ENCODE measurements at regions not wholly inside any gene's neighbourhood (a gene's known extent, or its start where the extent isn't known, plus 50 kb on each side); places are given as distances from the start of the nearest gene placed in this dataset.

DNA sequence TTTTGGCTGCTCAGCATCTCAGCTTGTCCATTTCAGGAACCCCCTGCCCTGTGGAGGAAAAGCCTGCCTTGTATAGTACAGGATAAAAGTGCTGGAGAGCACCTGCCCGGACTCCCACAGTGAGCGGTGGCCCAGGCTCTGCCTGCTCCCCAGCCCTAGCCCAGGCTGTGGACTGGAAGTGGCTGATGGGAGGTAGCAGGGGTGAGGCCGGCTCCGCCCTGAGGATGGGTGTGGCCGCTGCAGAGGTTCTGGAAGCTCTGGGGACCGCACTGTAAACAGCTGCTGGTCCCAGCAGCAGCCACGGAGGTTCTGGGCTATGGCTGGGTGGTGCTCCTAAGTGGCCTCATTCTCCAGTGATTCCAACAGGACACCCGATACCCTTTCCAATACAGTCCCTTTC lies 56.6 kb upstream of the HELT start:
- Histone ChIP-seq H3K4me3 (ENCODE audit: extremely low read depth in 1 of 4, insufficient read depth in 2 of 4, low read depth in 3 of 4, low read length in 4 of 4) (no peak overlapping the region), H3K27ac (ENCODE audit: low read depth, low read length) (no peak overlapping the region), H3K14ac (ENCODE audit: insufficient read length) (no peak overlapping the region), H3K79me1 (ENCODE audit: low read depth, low read length) (no peaks in the 10 kb centered on the region), H2BK12ac (ENCODE audit: low read depth, low read length) (no peak overlapping the region), H2BK5ac (ENCODE audit: low read depth, low read length) (no peak overlapping the region), H4K8ac (ENCODE audit: extremely low read depth, insufficient read depth, low read length) (no peak overlapping the region), H3K18ac (ENCODE audit: extremely low read depth, low read length) (no peak overlapping the region), H3K27me3 (replicated peaks in 1 of 4; ENCODE audit: control insufficient read depth in 3 of 4, extremely low read depth in 1 of 4, insufficient read depth in 3 of 4, low read length in 3 of 4) (no peaks in the 10 kb centered on the region), H2AFZ (ENCODE audit: low read length) (no peak overlapping the region), H4K91ac (replicated peaks; ENCODE audit: insufficient read length, low read length) (no peak overlapping the region), H3K23me2 (ENCODE audit: low read depth, low read length) (no peaks in the 10 kb centered on the region), H2BK120ac (replicated peaks; ENCODE audit: low read depth, low read length) (no peak overlapping the region), H3K9ac (replicated peaks in 1 of 4; ENCODE audit: extremely low read depth in 1 of 4, low read depth in 3 of 4, low read length in 3 of 4) (no peak overlapping the region), H3K4me1 (replicated peaks in 1 of 4; ENCODE audit: control insufficient read depth in 3 of 4, insufficient read depth in 4 of 4, low read length in 3 of 4) (no peaks in the 10 kb centered on the region; a peak in 1 of 7 replicates), H4K20me1 (replicated peaks in 1 of 2; ENCODE audit: control insufficient read depth in 1 of 2, insufficient read depth in 2 of 2, low read length in 2 of 2) (no peaks in the 10 kb centered on the region), H3K36me3 (ENCODE audit: control insufficient read depth in 2 of 4, insufficient read depth in 4 of 4, low read length in 3 of 4) (no peaks in the 10 kb centered on the region), H3K9me3 (ENCODE audit: insufficient read depth in 2 of 2, low read depth in 1 of 2, low read length in 1 of 2) (peaks cover 0 to 9% of the 10 kb centered on the region in 2 experiments; a peak in 1 of 4 replicates), H2BK15ac (ENCODE audit: low read length) (no peak overlapping the region), H3K4me2 (ENCODE audit: insufficient read depth in 1 of 2, low read depth in 2 of 2, low read length in 2 of 2) (no peak overlapping the region), H2AK5ac (ENCODE audit: low read depth, low read length) (no peak overlapping the region), H3K4ac (replicated peaks; ENCODE audit: insufficient read length, low read depth, low read length) (no peak overlapping the region), H3K79me2 (ENCODE audit: control insufficient read depth in 1 of 2, insufficient read depth in 2 of 2, low read length in 2 of 2) (no peaks in the 10 kb centered on the region), H4K5ac (ENCODE audit: insufficient read length, low read depth, low read length) (no peak overlapping the region), H3K56ac (replicated peaks; ENCODE audit: insufficient read length, low read depth, low read length) (no peak overlapping the region), H2BK20ac (ENCODE audit: low read length) (no peak overlapping the region), H3K23ac (ENCODE audit: insufficient read length) (no peak overlapping the region)
- POLR2A ChIA-PET (ENCODE audit: partially characterized antibody), result no interaction called here
- WGBS, 2 experiments (ENCODE audit: extremely low coverage in 1 of 2, insufficient coverage in 1 of 2, insufficient read length in 1 of 2, insufficient replicate concordance in 2 of 2, low coverage in 1 of 2, low lambda C conversion rate in 2 of 2, missing lambda C conversion rate in 1 of 2), result 80% methylated on average over 8 of the region's 8 CpGs; no CpG with 5 or more reads in 1 of the 2 experiments
- DNase-seq (ENCODE audit: low read depth in 1 of 2, low spot score in 2 of 2) (no peak), FAIRE-seq (no peak)
- CTCF ChIA-PET (ENCODE audit: partially characterized antibody), result interaction anchor here (1.1 to 1.5 kb wide), 4 partner anchors 12 to 216 kb away, joined by 3 to 4 read pairs (median 4); no protein-coding TSS in a partner anchor
- TF ChIP-seq POLR2A (IDR thresholded peaks at IDR 0.05; ENCODE audit: control extremely low read depth in 1 of 2, low read depth in 2 of 2, low read length in 2 of 2), result no peak

Data from H1 (cell line).